GM12873 (cell line): ENCODE measurements at regions not wholly inside any gene's neighbourhood (a gene's known extent, or its start where the extent isn't known, plus 50 kb on each side); places are given as distances from the start of the nearest gene placed in this dataset.

Experiments used
- TF ChIP-seq, protein P1 (sequence below): IDR thresholded peaks from 2 replicates; pipeline ENCODE4 v1.5.1; 2012; ENCODE audit warnings: low read depth, mild to moderate bottlenecking, moderate library complexity, low read length, control low read depth; ENCODE audit not compliant: insufficient read depth; ENCODE audit errors: missing control alignments

- TF ChIP-seq, protein P1, sequence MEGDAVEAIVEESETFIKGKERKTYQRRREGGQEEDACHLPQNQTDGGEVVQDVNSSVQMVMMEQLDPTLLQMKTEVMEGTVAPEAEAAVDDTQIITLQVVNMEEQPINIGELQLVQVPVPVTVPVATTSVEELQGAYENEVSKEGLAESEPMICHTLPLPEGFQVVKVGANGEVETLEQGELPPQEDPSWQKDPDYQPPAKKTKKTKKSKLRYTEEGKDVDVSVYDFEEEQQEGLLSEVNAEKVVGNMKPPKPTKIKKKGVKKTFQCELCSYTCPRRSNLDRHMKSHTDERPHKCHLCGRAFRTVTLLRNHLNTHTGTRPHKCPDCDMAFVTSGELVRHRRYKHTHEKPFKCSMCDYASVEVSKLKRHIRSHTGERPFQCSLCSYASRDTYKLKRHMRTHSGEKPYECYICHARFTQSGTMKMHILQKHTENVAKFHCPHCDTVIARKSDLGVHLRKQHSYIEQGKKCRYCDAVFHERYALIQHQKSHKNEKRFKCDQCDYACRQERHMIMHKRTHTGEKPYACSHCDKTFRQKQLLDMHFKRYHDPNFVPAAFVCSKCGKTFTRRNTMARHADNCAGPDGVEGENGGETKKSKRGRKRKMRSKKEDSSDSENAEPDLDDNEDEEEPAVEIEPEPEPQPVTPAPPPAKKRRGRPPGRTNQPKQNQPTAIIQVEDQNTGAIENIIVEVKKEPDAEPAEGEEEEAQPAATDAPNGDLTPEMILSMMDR, result no peak
These were observed 412.6 kb upstream of the SHH start for GRCh38 chr7:156224833-156225225.

- TF ChIP-seq, protein P1, result no peak
These were observed 411.9 kb upstream of the SHH start for GRCh38 chr7:156223935-156224832.

GRCh38 chr7:156222611-156223010 lies 410.3 kb upstream of the SHH start:
- TF ChIP-seq, protein P1, result no peak

DNA sequence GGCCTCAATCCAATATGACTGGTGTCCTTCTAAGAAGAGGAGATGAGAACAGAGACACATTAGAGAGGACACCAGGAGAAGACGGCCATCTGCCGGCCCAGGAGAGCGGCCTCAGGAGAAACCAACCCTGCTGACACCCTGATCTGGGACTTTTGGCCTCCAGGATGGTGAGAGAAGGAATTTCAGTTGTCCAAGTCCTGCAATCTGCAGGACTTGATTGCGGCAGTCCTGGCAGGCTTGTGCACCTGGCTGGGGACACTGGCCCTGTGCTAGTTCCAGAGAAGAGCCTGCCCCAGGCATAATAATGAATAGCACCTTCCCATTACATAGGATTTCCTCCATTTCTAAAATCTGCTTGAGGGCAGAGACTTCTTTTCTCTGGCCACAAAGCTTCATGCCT lies 409.9 kb upstream of the SHH start:
- TF ChIP-seq, protein P1, result no peak

- TF ChIP-seq, protein P1, result no peak
These were observed 408.4 kb upstream of the SHH start for GRCh38 chr7:156220701-156221100.

DNA sequence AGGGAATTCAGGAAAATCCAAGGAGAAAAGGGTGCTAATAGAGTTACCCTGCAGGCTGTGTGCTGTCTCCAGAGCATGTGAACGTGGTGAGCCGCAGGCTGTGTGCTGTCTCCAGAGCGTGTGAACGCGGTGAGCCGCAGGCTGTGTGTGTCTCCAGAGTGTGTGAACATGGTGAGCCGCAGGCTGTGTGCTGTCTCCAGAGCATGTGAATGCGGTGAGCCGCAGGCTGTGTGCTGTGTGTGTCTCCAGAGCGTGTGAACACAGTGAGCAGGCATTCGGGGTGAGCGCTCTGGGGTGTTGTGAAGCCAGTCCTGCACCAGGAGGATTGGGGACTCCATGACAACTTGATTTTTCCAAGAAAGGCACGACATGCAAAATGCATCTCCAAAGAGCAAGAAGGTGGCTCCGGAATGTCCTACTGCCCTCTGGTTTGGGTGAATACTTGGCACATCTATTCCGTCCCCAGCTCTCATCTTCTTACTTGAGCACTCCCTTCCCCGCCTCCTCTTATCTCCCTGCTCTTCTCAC lies 407.9 kb upstream of the SHH start:
- TF ChIP-seq, protein P1, result no peak

DNA sequence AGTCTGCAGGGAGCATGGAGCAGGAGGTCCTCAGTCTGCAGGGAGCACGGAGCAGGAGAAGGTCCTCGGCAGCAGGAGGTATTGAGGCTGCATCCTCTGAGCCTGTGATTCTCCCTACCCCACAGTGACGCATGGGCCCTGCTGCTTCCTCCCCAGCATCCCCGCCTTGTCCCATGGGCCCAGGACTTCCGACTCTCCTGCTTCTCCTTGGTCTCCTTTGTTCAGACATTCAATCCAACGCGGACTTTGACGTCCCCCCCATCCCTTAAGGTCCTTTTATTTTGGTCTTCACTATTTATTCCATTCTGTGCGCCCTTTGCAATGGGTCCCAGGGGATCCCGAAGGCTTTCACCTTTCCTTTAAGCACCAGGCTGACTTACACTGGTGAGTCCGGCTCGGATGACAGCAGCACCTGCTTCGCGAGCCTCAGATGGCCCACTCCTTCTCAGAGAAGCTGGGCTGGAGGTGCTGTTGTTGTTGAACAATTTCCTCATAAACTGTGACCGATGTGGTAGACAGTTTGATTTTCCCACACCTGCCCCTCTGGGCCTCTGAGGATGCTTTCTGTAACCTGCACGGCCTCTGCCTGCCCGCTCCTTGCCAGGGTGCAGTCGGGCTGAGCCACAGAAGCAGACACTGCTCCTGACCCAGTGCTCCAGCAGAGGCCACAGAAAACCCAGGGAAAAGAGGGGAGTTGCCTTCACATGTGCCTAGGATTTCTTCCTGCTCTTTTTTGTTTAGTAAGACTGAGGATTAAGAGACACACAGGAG lies 407.2 kb upstream of the SHH start:
- TF ChIP-seq, protein P1, result no peak
